ENCODE measurements at regions not wholly inside any gene's neighbourhood (a gene's known extent, or its start where the extent isn't known, plus 50 kb on each side); places are given as distances from the start of the nearest gene placed in this dataset.
"Not testable (repeated sequence)": the region's sequence is repeated elsewhere in the genome, so short reads cannot be mapped to it uniquely, and the experiment has no call there.

GRCh38 chr1:99062192-99062591, 57.5 kb upstream of the PLPPR5 start:
- H3K9me3 Mint-ChIP-seq: no peaks in the 10 kb centered on the region
- H3K27me3 Mint-ChIP-seq (ENCODE audit: low read depth): no peaks in the 10 kb centered on the region
- H3K36me3 Mint-ChIP-seq (ENCODE audit: low read depth): no peaks in the 10 kb centered on the region
- no peak overlapping the region for H3K4me3 Mint-ChIP-seq
- no peaks in the 10 kb centered on the region for H3K4me1 Mint-ChIP-seq (ENCODE audit: low read depth)
- DNase-seq (ENCODE audit: low spot score): no peak
- H3K27ac Mint-ChIP-seq: no peak overlapping the region

- no peak for DNase-seq (ENCODE audit: low spot score)
- H3K9me3 Mint-ChIP-seq: no peaks in the 10 kb centered on the region
- no peaks in the 10 kb centered on the region for H3K36me3 Mint-ChIP-seq (ENCODE audit: low read depth)
- no peaks in the 10 kb centered on the region for H3K27me3 Mint-ChIP-seq (ENCODE audit: low read depth)
- no peak overlapping the region for H3K4me3 Mint-ChIP-seq
- H3K4me1 Mint-ChIP-seq (ENCODE audit: low read depth): no peaks in the 10 kb centered on the region
- no peak overlapping the region for H3K27ac Mint-ChIP-seq
Measured at GRCh38 chr1:99069146-99069545, 64.5 kb upstream of the PLPPR5 start.

- not testable (repeated sequence) for H3K4me1 Mint-ChIP-seq (ENCODE audit: low read depth); H3K36me3 Mint-ChIP-seq (ENCODE audit: low read depth); H3K27me3 Mint-ChIP-seq (ENCODE audit: low read depth); DNase-seq (ENCODE audit: low spot score); H3K27ac Mint-ChIP-seq; H3K9me3 Mint-ChIP-seq; H3K4me3 Mint-ChIP-seq
Measured at GRCh38 chr1:99078529-99078928, 73.9 kb upstream of the PLPPR5 start.

- Mint-ChIP-seq H3K9me3 (no peaks in the 10 kb centered on the region), H3K4me1 (ENCODE audit: low read depth) (no peaks in the 10 kb centered on the region)
Measured at GRCh38 chr1:99082366-99082765, 77.7 kb upstream of the PLPPR5 start.

GRCh38 chr1:99083338-99083737, 78.7 kb upstream of the PLPPR5 start:
- Mint-ChIP-seq H3K9me3 (no peaks in the 10 kb centered on the region), H3K27ac (no peak overlapping the region)

More at GRCh38 chr1:99082366-99082765, 77.7 kb upstream of the PLPPR5 start:
- H3K4me3 Mint-ChIP-seq: no peak overlapping the region
- no peak overlapping the region for H3K27ac Mint-ChIP-seq
- no peak for DNase-seq (ENCODE audit: low spot score)
- H3K36me3 Mint-ChIP-seq (ENCODE audit: low read depth): no peaks in the 10 kb centered on the region
- no peaks in the 10 kb centered on the region for H3K27me3 Mint-ChIP-seq (ENCODE audit: low read depth)

GRCh38 chr1:99084562-99084961, 79.9 kb upstream of the PLPPR5 start:
- Mint-ChIP-seq H3K36me3 (ENCODE audit: low read depth) (no peaks in the 10 kb centered on the region), H3K4me1 (ENCODE audit: low read depth) (no peaks in the 10 kb centered on the region), H3K27me3 (ENCODE audit: low read depth) (no peaks in the 10 kb centered on the region), H3K4me3 (no peak overlapping the region), H3K27ac (no peak overlapping the region), H3K9me3 (no peaks in the 10 kb centered on the region)
- no peak for DNase-seq (ENCODE audit: low spot score)

More at GRCh38 chr1:99083338-99083737, 78.7 kb upstream of the PLPPR5 start:
- no peak overlapping the region for H3K4me3 Mint-ChIP-seq
- H3K27me3 Mint-ChIP-seq (ENCODE audit: low read depth): no peaks in the 10 kb centered on the region
- DNase-seq (ENCODE audit: low spot score): no peak
- H3K4me1 Mint-ChIP-seq (ENCODE audit: low read depth): no peaks in the 10 kb centered on the region
- no peaks in the 10 kb centered on the region for H3K36me3 Mint-ChIP-seq (ENCODE audit: low read depth)

GRCh38 chr1:99086057-99086456, 81.4 kb upstream of the PLPPR5 start:
- DNase-seq (ENCODE audit: low spot score): no peak
- no peaks in the 10 kb centered on the region for H3K9me3 Mint-ChIP-seq
- H3K27ac Mint-ChIP-seq: no peak overlapping the region
- H3K4me3 Mint-ChIP-seq: no peak overlapping the region
- H3K27me3 Mint-ChIP-seq (ENCODE audit: low read depth): no peaks in the 10 kb centered on the region
- no peaks in the 10 kb centered on the region for H3K4me1 Mint-ChIP-seq (ENCODE audit: low read depth)
- no peaks in the 10 kb centered on the region for H3K36me3 Mint-ChIP-seq (ENCODE audit: low read depth)

GRCh38 chr1:99098589-99098988, 93.9 kb upstream of the PLPPR5 start:
- DNase-seq (ENCODE audit: low spot score): no peak
- H3K9me3 Mint-ChIP-seq: peaks cover 13% of the 10 kb centered on the region
- H3K4me3 Mint-ChIP-seq: no peak overlapping the region
- no peaks in the 10 kb centered on the region for H3K36me3 Mint-ChIP-seq (ENCODE audit: low read depth)
- no peaks in the 10 kb centered on the region for H3K4me1 Mint-ChIP-seq (ENCODE audit: low read depth)
- H3K27me3 Mint-ChIP-seq (ENCODE audit: low read depth): no peaks in the 10 kb centered on the region
- H3K27ac Mint-ChIP-seq: no peak overlapping the region

- no peak for DNase-seq (ENCODE audit: low spot score)
- Mint-ChIP-seq H3K27me3 (ENCODE audit: low read depth) (no peaks in the 10 kb centered on the region), H3K4me3 (no peak overlapping the region), H3K9me3 (no peaks in the 10 kb centered on the region), H3K36me3 (ENCODE audit: low read depth) (no peaks in the 10 kb centered on the region), H3K4me1 (ENCODE audit: low read depth) (no peaks in the 10 kb centered on the region), H3K27ac (no peak overlapping the region)
Measured at GRCh38 chr1:99106274-99106673, 101.6 kb upstream of the PLPPR5 start.

GRCh38 chr1:99107680-99108079, 103.0 kb upstream of the PLPPR5 start:
- no peak overlapping the region for H3K27ac Mint-ChIP-seq
- no peaks in the 10 kb centered on the region for H3K27me3 Mint-ChIP-seq (ENCODE audit: low read depth)
- no peak overlapping the region for H3K4me3 Mint-ChIP-seq
- H3K9me3 Mint-ChIP-seq: no peaks in the 10 kb centered on the region
- no peaks in the 10 kb centered on the region for H3K4me1 Mint-ChIP-seq (ENCODE audit: low read depth)
- no peak for DNase-seq (ENCODE audit: low spot score)
- H3K36me3 Mint-ChIP-seq (ENCODE audit: low read depth): no peaks in the 10 kb centered on the region

GRCh38 chr1:99110140-99111041, 105.7 kb upstream of the PLPPR5 start:
- DNase-seq (ENCODE audit: low spot score): no peak
- H3K9me3 Mint-ChIP-seq: no peaks in the 10 kb centered on the region
- H3K27me3 Mint-ChIP-seq (ENCODE audit: low read depth): no peaks in the 10 kb centered on the region
- no peaks in the 10 kb centered on the region for H3K4me1 Mint-ChIP-seq (ENCODE audit: low read depth)
- H3K36me3 Mint-ChIP-seq (ENCODE audit: low read depth): no peaks in the 10 kb centered on the region
- H3K4me3 Mint-ChIP-seq: no peak overlapping the region
- no peak overlapping the region for H3K27ac Mint-ChIP-seq

- H3K4me1 Mint-ChIP-seq (ENCODE audit: low read depth): no peaks in the 10 kb centered on the region
- no peak overlapping the region for H3K4me3 Mint-ChIP-seq
- no peak overlapping the region for H3K27ac Mint-ChIP-seq
- no peaks in the 10 kb centered on the region for H3K9me3 Mint-ChIP-seq
- H3K27me3 Mint-ChIP-seq (ENCODE audit: low read depth): no peaks in the 10 kb centered on the region
- no peak for DNase-seq (ENCODE audit: low spot score)
- no peaks in the 10 kb centered on the region for H3K36me3 Mint-ChIP-seq (ENCODE audit: low read depth)
Measured at GRCh38 chr1:99115231-99115630, 110.6 kb upstream of the PLPPR5 start.

GRCh38 chr1:99119188-99119587, 114.5 kb upstream of the PLPPR5 start:
- Mint-ChIP-seq H3K9me3 (no peaks in the 10 kb centered on the region), H3K4me3 (no peak overlapping the region), H3K27me3 (ENCODE audit: low read depth) (no peaks in the 10 kb centered on the region), H3K27ac (no peak overlapping the region), H3K4me1 (ENCODE audit: low read depth) (no peaks in the 10 kb centered on the region), H3K36me3 (ENCODE audit: low read depth) (no peaks in the 10 kb centered on the region)
- DNase-seq (ENCODE audit: low spot score): no peak

- H3K27ac Mint-ChIP-seq: no peak overlapping the region
- no peaks in the 10 kb centered on the region for H3K27me3 Mint-ChIP-seq (ENCODE audit: low read depth)
- no peak overlapping the region for H3K4me3 Mint-ChIP-seq
- no peaks in the 10 kb centered on the region for H3K9me3 Mint-ChIP-seq
- H3K36me3 Mint-ChIP-seq (ENCODE audit: low read depth): no peaks in the 10 kb centered on the region
- DNase-seq (ENCODE audit: low spot score): no peak
- H3K4me1 Mint-ChIP-seq (ENCODE audit: low read depth): no peaks in the 10 kb centered on the region
Measured at GRCh38 chr1:99122039-99122438, 117.4 kb upstream of the PLPPR5 start.

- Mint-ChIP-seq H3K36me3 (ENCODE audit: low read depth) (no peaks in the 10 kb centered on the region), H3K4me3 (no peak overlapping the region), H3K4me1 (ENCODE audit: low read depth) (no peaks in the 10 kb centered on the region), H3K9me3 (no peaks in the 10 kb centered on the region), H3K27ac (no peak overlapping the region), H3K27me3 (ENCODE audit: low read depth) (peaks cover 2% of the 10 kb centered on the region)
- no peak for DNase-seq (ENCODE audit: low spot score)
Measured at GRCh38 chr1:99123936-99124335, 119.3 kb upstream of the PLPPR5 start.
